GM18505 (cell line): ENCODE measurements at regions not wholly inside any gene's neighbourhood (a gene's known extent, or its start where the extent isn't known, plus 50 kb on each side); places are given as distances from the start of the nearest gene placed in this dataset.

Experiments
- ATAC-seq: cut with Tn5 transposase; IDR thresholded peaks from one replicate; pipeline ENCODE4 v1.9.1; 2021; ENCODE audit not compliant: unreplicated experiment
- POLR2A ChIP-seq: IDR thresholded peaks from 4 replicates; pipeline ENCODE4 v1.6.1; 2011; ENCODE audit warnings: borderline replicate concordance; ENCODE audit not compliant: insufficient read depth, insufficient read length; ENCODE audit errors: extremely low read depth

DNA sequence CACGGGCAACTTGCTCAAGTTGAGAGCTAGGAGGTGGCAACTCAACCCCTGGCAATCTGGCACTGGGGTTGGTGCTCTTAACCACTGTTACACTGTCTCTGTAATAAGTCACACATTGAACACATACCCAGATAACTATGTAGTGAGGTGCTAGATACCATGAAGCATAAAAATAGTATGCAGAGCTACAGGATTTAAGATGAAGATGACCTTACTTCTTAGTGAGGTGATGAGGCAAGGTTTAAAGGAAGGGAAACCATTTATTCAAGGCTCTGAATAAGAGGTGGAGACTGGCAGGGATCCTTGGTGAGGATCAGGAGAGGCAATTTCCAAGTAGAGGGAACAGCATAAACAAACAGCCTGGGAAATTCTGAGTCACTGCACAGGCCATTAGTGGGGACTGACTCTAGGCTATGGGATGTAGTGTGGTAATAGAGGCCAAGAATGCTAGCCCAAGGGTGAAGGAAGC is 67.6 kb upstream of the NR3C1 start:
- no peak for ATAC-seq
- TF ChIP-seq POLR2A: no peak

DNA sequence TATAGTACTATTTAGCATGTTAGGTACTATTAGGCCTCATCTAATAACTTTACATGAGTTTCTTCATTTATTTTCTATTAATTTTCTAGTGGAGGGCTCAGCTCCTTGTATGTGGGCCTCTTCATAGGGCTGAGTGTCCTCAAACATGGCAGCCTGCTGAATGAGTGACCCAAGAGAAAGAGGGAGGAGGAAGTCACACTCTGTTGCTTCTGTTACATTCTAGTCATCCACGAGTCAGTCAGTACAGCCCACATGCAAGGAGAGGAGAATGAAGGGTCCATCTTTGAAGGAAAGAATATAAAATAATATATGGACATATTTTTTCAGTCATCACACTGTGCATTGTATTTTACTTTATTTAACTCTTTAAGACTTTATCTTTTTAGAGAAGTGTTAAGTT is 66.6 kb upstream of the NR3C1 start:
- no peak for TF ChIP-seq POLR2A
- no peak for ATAC-seq

DNA sequence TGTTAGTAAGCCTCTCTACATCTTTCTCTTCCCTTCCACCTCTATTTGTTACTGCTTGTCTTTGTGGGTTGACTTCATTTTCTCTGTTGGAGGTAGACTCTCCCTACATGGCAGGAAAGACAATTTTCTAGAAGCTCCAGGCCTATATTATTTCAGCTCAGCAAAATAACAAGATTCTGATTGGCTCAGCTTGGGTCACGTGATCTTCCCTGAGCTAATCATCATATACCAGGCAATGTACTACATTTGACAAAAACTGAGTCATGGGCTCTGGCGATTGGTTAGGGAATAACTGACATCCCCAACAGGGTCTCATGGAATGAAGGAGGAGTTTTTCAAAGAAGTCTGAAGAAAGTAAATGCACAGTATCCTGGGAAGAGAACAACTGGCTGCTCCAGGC is 65.6 kb upstream of the NR3C1 start:
- no peak for TF ChIP-seq POLR2A
- no peak for ATAC-seq

DNA sequence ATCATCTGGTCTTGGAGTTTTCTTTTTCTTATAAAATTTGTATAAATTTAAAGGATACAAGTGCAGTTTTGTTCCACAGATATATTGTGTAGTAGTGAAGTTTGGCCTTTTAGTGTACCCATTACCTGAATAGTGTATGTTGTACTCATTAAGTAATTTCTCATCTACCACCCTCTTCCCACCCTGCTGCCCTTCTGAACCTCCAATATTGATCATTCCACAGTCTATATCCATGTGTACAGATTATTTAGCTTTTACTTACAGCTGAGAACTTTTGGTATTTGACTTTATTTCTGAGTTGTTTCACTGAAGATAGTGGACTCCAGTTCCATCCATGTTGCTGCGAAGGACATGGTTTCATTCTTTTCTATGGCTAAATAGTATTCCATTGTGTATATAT is 63.1 kb upstream of the NR3C1 start:
- ATAC-seq: no peak
- TF ChIP-seq POLR2A: no peak

DNA sequence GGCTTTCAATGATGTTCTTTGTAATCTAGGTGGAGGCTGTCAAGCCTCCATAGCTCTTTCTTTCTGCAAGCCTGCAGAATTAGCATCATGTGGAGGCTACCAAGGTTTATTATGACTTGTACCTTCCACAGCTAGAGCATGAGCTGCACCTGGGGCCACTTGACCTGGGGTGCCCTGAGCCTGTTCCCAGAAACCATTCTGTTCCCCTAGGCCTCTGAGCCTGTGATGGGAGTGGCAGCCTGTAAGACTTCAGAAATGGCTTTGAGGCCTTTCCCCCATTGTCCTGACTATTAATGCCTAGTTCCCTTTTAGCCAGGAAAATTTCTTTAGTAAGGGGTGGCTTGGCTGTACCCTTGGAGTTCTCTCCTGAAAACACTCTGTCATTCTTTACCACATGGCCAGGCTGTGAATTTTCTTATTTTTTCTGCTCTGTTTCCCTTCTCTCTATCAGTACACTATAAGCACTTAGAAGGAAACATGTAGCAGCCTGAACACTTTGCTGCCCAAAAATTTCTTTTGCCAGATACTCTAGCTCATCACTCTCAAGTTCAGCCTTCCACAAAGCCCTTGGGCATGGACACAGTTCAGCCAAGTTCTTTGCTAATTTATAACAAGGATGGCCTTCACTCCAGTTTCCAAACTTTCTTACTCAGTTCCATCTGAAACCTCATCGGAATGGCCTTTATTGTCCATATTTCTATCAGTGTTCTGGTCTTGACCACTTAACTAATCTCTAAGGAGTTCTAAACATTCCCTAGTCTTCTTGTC is 61.4 kb upstream of the NR3C1 start:
- no peak for ATAC-seq
- no peak for TF ChIP-seq POLR2A

DNA sequence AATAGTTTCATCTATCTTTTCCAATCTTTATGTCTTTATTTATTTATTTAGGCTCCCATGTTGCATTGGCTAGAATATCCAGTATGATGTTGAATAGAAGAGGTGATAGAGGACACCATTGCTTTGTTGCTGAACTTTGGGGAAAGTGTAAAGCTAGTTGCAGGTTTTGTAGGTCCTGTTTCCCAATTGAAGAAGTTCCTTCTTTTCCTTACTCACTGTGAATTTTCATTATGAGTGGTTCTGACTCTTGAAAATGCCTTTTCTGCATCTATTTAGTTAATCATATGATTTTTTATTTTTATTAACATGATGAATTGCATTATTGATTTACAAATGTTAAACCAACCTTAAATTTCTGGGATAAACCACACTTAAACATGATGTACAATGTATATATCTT is 58.9 kb upstream of the NR3C1 start:
- no peak for TF ChIP-seq POLR2A
- no peak for ATAC-seq

DNA sequence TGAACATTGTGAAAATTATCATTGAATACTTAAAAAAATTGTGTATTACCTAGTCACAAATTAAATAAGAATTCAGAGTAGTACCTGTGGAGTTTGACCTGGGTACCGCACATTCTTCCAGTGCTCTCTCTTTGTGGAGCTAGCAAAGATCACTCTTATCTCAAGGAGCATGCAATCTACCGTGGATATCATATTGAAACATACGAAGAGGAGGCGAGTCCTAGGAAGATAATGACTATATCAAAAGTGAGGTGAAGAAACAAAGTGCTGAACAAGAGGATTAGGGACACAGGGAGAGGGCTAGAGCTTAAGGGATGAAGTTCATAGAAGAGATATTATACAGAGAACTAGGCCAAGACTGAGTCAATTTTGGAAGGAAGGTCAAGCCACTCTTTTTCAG is 55.9 kb upstream of the NR3C1 start:
- TF ChIP-seq POLR2A: no peak
- no peak for ATAC-seq

DNA sequence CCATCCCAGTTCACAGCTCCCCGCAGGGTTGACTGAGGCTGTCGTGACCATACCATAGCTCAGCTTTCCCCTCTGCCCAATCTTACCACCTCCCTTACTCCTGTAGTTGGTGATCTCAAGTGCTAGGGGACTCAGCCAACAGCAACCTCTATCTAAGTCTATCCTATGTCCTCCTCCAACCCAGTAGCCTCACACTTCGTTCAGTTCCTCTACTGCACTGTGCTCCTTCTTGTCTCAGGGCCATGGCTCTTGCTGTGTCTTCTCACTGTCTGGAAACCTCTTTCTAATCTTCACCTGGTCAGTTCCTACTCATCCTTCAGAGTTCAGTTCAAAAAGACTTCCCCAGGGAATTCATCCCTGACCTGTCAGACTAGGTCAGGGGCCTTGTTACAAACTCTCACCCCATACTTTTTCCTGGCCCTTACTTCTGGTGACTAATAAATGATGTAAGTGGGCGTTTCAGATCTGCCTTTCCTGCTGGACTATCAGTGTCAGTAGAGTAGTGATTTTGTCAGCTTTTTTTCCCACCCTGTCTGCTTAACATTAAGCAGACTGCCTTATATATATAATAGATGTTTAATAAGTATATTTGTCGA is 53.6 kb upstream of the NR3C1 start:
- no peak for TF ChIP-seq POLR2A
- no peak for ATAC-seq

DNA sequence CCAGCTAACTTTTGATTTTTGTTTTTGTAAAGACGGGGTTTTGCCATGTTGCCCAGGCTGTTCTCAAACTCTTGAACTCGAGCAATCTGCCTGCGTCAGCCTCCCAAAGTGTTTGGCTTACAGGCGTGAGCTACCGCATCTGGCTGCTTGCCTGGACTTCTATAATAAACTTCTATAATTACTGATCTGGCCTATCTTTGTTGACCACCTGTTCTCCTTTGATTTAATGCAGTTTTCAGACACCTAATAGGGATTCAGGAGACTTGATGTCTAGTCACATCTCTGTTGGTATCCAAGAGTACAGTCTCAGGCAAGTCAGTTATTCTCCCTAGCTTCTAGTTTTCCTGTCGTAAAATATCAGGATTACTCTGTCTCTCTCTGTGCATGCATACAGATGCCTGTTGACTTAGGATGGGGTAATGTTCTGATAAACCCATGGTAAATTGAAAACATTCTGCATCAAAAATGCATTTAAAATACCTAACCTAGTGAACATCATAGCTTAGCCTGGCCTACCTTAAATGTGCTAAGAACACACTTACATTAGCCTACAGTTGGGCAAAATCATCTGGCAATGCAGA is 51.5 kb upstream of the NR3C1 start:
- no peak for ATAC-seq
- TF ChIP-seq POLR2A: no peak

DNA sequence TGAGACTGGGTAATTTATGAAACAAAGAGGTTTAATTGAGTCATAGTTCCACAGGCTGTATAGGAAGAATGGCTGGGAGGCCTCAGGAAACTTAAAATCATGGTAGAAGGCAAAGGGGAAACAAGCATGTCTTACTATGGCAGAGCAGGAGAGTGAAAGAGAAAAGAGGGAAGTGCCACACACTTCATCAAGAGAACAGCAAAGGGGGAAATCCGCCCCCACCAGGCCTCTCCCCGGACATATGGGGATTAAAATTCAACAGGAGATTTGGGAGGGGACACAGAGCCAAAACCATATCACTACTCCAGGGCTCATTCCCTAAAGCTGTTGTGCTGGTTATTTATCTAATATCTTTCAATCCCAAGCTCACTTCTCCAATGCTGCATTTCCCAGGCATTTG is 50.2 kb upstream of the NR3C1 start:
- no peak for TF ChIP-seq POLR2A
- no peak for ATAC-seq
